ENCODE measurements at regions not wholly inside any gene's neighbourhood (a gene's known extent, or its start where the extent isn't known, plus 50 kb on each side); places are given as distances from the start of the nearest gene placed in this dataset.

- Histone ChIP-seq H3K27ac (ENCODE audit: low read length) (no peak overlapping the region), H3K79me2 (replicated peaks; ENCODE audit: insufficient read depth, low read length) (no peaks in the 10 kb centered on the region), H3K27me3 (ENCODE audit: insufficient read depth, low read depth, low read length) (no peaks in the 10 kb centered on the region), H3K9ac (ENCODE audit: low read length) (no peak overlapping the region), H3K4me2 (ENCODE audit: low read length) (no peak overlapping the region), H3F3A (ENCODE audit: insufficient read depth, low read length, poor library complexity, severe bottlenecking) (no peaks in the 10 kb centered on the region), H4K20me1 (ENCODE audit: insufficient read depth) (no peaks in the 10 kb centered on the region), H3K4me3 (ENCODE audit: low read length) (no peak overlapping the region), H3K9me3 (ENCODE audit: low read length) (no peaks in the 10 kb centered on the region), H3K36me3 (ENCODE audit: insufficient read depth, low read length) (no peaks in the 10 kb centered on the region), H3K9me2 (ENCODE audit: insufficient read depth, low read length) (no peaks in the 10 kb centered on the region), H2AFZ (ENCODE audit: low read depth, low read length) (no peak overlapping the region)
- TF ChIP-seq CTCF (IDR thresholded peaks at IDR 0.05; ENCODE audit: poor library complexity, severe bottlenecking), result no peak
- TF ChIP-seq EZH2 (IDR thresholded peaks at IDR 0.05; ENCODE audit: borderline replicate concordance, insufficient read depth, low read length, poor library complexity, severe bottlenecking), result no peak
- no peak for TF ChIP-seq EP300 (conservative IDR thresholded peaks at IDR 0.05; ENCODE audit: poor library complexity, severe bottlenecking)
- no peak for TF ChIP-seq MXI1 (conservative IDR thresholded peaks at IDR 0.05; ENCODE audit: poor library complexity, severe bottlenecking)
- no peak for TF ChIP-seq RAD21 (conservative IDR thresholded peaks at IDR 0.05)
- no peak for TF ChIP-seq SMC3 (conservative IDR thresholded peaks at IDR 0.05; ENCODE audit: poor library complexity)
- TF ChIP-seq POLR2AphosphoS5 (IDR thresholded peaks at IDR 0.05), result no peak
- TF ChIP-seq TAF1 (IDR thresholded peaks at IDR 0.05; ENCODE audit: low read depth), result no peak
- TF ChIP-seq REST (IDR thresholded peaks at IDR 0.05; ENCODE audit: borderline replicate concordance), result no peak
Measured at GRCh38 chr6:163994566-163994965, 580.0 kb downstream of the QKI start.

GRCh38 chr6:163992701-163993100 is 578.2 kb downstream of the QKI start:
- Histone ChIP-seq H3K36me3 (ENCODE audit: insufficient read depth, low read length) (no peaks in the 10 kb centered on the region), H4K20me1 (ENCODE audit: insufficient read depth) (no peaks in the 10 kb centered on the region), H3F3A (ENCODE audit: insufficient read depth, low read length, poor library complexity, severe bottlenecking) (no peaks in the 10 kb centered on the region), H3K4me2 (ENCODE audit: low read length) (no peak overlapping the region), H3K4me3 (ENCODE audit: low read length) (no peak overlapping the region), H3K79me2 (replicated peaks; ENCODE audit: insufficient read depth, low read length) (no peaks in the 10 kb centered on the region), H3K9me2 (ENCODE audit: insufficient read depth, low read length) (no peaks in the 10 kb centered on the region), H2AFZ (ENCODE audit: low read depth, low read length) (no peak overlapping the region), H3K9me3 (ENCODE audit: low read length) (no peaks in the 10 kb centered on the region), H3K27ac (ENCODE audit: low read length) (no peak overlapping the region), H3K9ac (ENCODE audit: low read length) (no peak overlapping the region), H3K27me3 (ENCODE audit: insufficient read depth, low read depth, low read length) (no peaks in the 10 kb centered on the region)
- no peak for TF ChIP-seq SMC3 (conservative IDR thresholded peaks at IDR 0.05; ENCODE audit: poor library complexity)
- no peak for TF ChIP-seq TAF1 (IDR thresholded peaks at IDR 0.05; ENCODE audit: low read depth)
- no peak for TF ChIP-seq EP300 (conservative IDR thresholded peaks at IDR 0.05; ENCODE audit: poor library complexity, severe bottlenecking)
- TF ChIP-seq MXI1 (conservative IDR thresholded peaks at IDR 0.05; ENCODE audit: poor library complexity, severe bottlenecking), result no peak
- TF ChIP-seq REST (IDR thresholded peaks at IDR 0.05; ENCODE audit: borderline replicate concordance), result no peak
- no peak for TF ChIP-seq EZH2 (IDR thresholded peaks at IDR 0.05; ENCODE audit: borderline replicate concordance, insufficient read depth, low read length, poor library complexity, severe bottlenecking)
- TF ChIP-seq RAD21 (conservative IDR thresholded peaks at IDR 0.05), result no peak
- no peak for TF ChIP-seq CTCF (IDR thresholded peaks at IDR 0.05; ENCODE audit: poor library complexity, severe bottlenecking)
- TF ChIP-seq POLR2AphosphoS5 (IDR thresholded peaks at IDR 0.05), result no peak

Measured in neural cell (in vitro differentiated cells).